ENCODE measurements at regions not wholly inside any gene's neighbourhood (a gene's known extent, or its start where the extent isn't known, plus 50 kb on each side); places are given as distances from the start of the nearest gene placed in this dataset.

- TF ChIP-seq CHD4 (IDR thresholded peaks at IDR 0.05; ENCODE audit: borderline replicate concordance), result no peak
- TF ChIP-seq ESRRA (IDR thresholded peaks at IDR 0.05; ENCODE audit: borderline replicate concordance, low read length), result no peak
- no peak for TF ChIP-seq FOXS1 (CRISPR knock-in tag; IDR thresholded peaks at IDR 0.05)
- TF ChIP-seq, protein P1, sequence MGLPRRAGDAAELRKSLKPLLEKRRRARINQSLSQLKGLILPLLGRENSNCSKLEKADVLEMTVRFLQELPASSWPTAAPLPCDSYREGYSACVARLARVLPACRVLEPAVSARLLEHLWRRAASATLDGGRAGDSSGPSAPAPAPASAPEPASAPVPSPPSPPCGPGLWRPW (IDR thresholded peaks at IDR 0.05), result no peak
- no peak for TF ChIP-seq PHF8 (IDR thresholded peaks at IDR 0.05; ENCODE audit: borderline replicate concordance, low read depth)
- TF ChIP-seq CTCF (IDR thresholded peaks at IDR 0.05), result peak; percentile 38
- TF ChIP-seq MYC (IDR thresholded peaks at IDR 0.05; ENCODE audit: borderline replicate concordance, low read length), result no peak
- no peak for TF ChIP-seq CBX2 (IDR thresholded peaks at IDR 0.05; ENCODE audit: borderline replicate concordance, low read depth)
- no peak for TF ChIP-seq KDM5A (IDR thresholded peaks at IDR 0.05)
- TF ChIP-seq SMC3 (IDR thresholded peaks at IDR 0.05), result peak; percentile 51
- TF ChIP-seq RAD21 (conservative IDR thresholded peaks at IDR 0.05 in 1 of 2, IDR thresholded peaks at IDR 0.05 in 1 of 2), result peak; percentile 56 to 59
- TF ChIP-seq CHD2 (IDR thresholded peaks at IDR 0.05; ENCODE audit: low read length, partially characterized antibody), result no peak
- TF ChIP-seq GATA3 (IDR thresholded peaks at IDR 0.05; ENCODE audit: borderline replicate concordance), result no peak
- DNase-seq (ENCODE audit: low read depth in 1 of 2, low spot score in 1 of 2), result peak; percentile 45 to 46
- ChIA-PET CTCF (interaction anchor here (0.5 to 2.0 kb wide), 12 partner anchors 8 to 384 kb away, joined by 3 to 8 read pairs (median 3); no protein-coding TSS in a partner anchor), POLR2A (no interaction called here)
- no peak overlapping the region for H3K4me2 ChIP-seq
- no peaks in the 10 kb centered on the region for H3K9me3 ChIP-seq
- no peak overlapping the region for H3K27ac ChIP-seq
- ATAC-seq, result peak; percentile 58 to 92; a peak in 4 of 6 replicates
- 60% methylated on average over 12 of the region's 22 CpGs for WGBS (ENCODE audit: missing lambda C conversion rate)
- no peak for FAIRE-seq
- H3K4me1 ChIP-seq, result no peaks in the 10 kb centered on the region
- no peak overlapping the region for H3K4me3 ChIP-seq
Observed at GRCh38 chr1:10909697-10910680, 102.5 kb upstream of the TARDBP start.

GRCh38 chr1:10910681-10911489, 101.6 kb upstream of the TARDBP start:
- no peaks in the 10 kb centered on the region for H3K4me1 ChIP-seq
- ChIA-PET CTCF (interaction anchor here (0.5 to 2.0 kb wide), 5 partner anchors 7 to 385 kb away, joined by 3 to 8 read pairs (median 4); no protein-coding TSS in a partner anchor), POLR2A (no interaction called here)
- ATAC-seq (no peak; a peak in 1 of 6 replicates), DNase-seq (ENCODE audit: low read depth in 1 of 2, low spot score in 1 of 2) (no peak), FAIRE-seq (no peak)
- no peak overlapping the region for H3K4me2 ChIP-seq
- no peak overlapping the region for H3K27ac ChIP-seq
- 71% methylated on average over 7 of the region's 13 CpGs for WGBS (ENCODE audit: missing lambda C conversion rate)
- H3K4me3 ChIP-seq, result no peak overlapping the region
- no peaks in the 10 kb centered on the region for H3K9me3 ChIP-seq
- no peak for TF ChIP-seq HOXB13 (CRISPR knock-in tag; IDR thresholded peaks at IDR 0.05; ENCODE audit: low read depth)
- TF ChIP-seq CTCF (IDR thresholded peaks at IDR 0.05), result no peak
- no peak for TF ChIP-seq HEYL (CRISPR knock-in tag; IDR thresholded peaks at IDR 0.05)
- no peak for TF ChIP-seq RCOR1 (IDR thresholded peaks at IDR 0.05; ENCODE audit: low read depth, low read length)
- TF ChIP-seq, protein P2, sequence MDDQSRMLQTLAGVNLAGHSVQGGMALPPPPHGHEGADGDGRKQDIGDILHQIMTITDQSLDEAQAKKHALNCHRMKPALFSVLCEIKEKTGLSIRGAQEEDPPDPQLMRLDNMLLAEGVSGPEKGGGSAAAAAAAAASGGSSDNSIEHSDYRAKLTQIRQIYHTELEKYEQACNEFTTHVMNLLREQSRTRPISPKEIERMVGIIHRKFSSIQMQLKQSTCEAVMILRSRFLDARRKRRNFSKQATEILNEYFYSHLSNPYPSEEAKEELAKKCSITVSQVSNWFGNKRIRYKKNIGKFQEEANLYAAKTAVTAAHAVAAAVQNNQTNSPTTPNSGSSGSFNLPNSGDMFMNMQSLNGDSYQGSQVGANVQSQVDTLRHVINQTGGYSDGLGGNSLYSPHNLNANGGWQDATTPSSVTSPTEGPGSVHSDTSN (IDR thresholded peaks at IDR 0.05), result no peak
- no peak for TF ChIP-seq ELK1 (IDR thresholded peaks at IDR 0.05; ENCODE audit: low read depth, low read length)
- TF ChIP-seq, protein P3, sequence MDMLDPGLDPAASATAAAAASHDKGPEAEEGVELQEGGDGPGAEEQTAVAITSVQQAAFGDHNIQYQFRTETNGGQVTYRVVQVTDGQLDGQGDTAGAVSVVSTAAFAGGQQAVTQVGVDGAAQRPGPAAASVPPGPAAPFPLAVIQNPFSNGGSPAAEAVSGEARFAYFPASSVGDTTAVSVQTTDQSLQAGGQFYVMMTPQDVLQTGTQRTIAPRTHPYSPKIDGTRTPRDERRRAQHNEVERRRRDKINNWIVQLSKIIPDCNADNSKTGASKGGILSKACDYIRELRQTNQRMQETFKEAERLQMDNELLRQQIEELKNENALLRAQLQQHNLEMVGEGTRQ (IDR thresholded peaks at IDR 0.05), result no peak
- no peak for TF ChIP-seq E2F6 (IDR thresholded peaks at IDR 0.05; ENCODE audit: borderline replicate concordance, low read depth)
- TF ChIP-seq EP300 (IDR thresholded peaks at IDR 0.05), result no peak
- no peak for TF ChIP-seq RARB (CRISPR knock-in tag; IDR thresholded peaks at IDR 0.05)
- no peak for TF ChIP-seq TP53 (CRISPR knock-in tag; IDR thresholded peaks at IDR 0.05)
